Occipital lobe (tissue), 1 donor: ENCODE measurements at regions not wholly inside any gene's neighbourhood (a gene's known extent, or its start where the extent isn't known, plus 50 kb on each side); places are given as distances from the start of the nearest gene placed in this dataset.

Experiments
- DNase-seq: peaks from one replicate; lab custom pipeline; 2025; lab: John Stamatoyannopoulos, UW

- no peak for DNase-seq
These were observed 394.9 kb upstream of the PTGER4 start for GRCh38 chr5:40284863-40285262.

- DNase-seq, result no peak
These were observed 400.8 kb upstream of the PTGER4 start for GRCh38 chr5:40278881-40279280.

- no peak for DNase-seq
These were observed 402.4 kb upstream of the PTGER4 start for GRCh38 chr5:40277161-40277906.

- no peak for DNase-seq
These were observed 403.2 kb upstream of the PTGER4 start for GRCh38 chr5:40276426-40277102.

GRCh38 chr5:40274568-40274967 lies 405.1 kb upstream of the PTGER4 start:
- no peak for DNase-seq

GRCh38 chr5:40273936-40274335 lies 405.8 kb upstream of the PTGER4 start:
- no peak for DNase-seq

- DNase-seq, result no peak
These were observed 408.2 kb upstream of the PTGER4 start for GRCh38 chr5:40271476-40271875.

- no peak for DNase-seq
These were observed 409.4 kb upstream of the PTGER4 start for GRCh38 chr5:40270274-40270845.

- no peak for DNase-seq
These were observed 411.6 kb upstream of the PTGER4 start for GRCh38 chr5:40268088-40268487.

GRCh38 chr5:40266952-40267351 lies 412.8 kb upstream of the PTGER4 start:
- no peak for DNase-seq

- no peak for DNase-seq
These were observed 417.7 kb upstream of the PTGER4 start for GRCh38 chr5:40261984-40262383.

- no peak for DNase-seq
These were observed 419.4 kb upstream of the PTGER4 start for GRCh38 chr5:40260361-40260760.

- DNase-seq, result no peak
These were observed 421.5 kb upstream of the PTGER4 start for GRCh38 chr5:40258222-40258621.

- DNase-seq, result no peak
These were observed 439.0 kb upstream of the PTGER4 start for GRCh38 chr5:40240671-40241070.

GRCh38 chr5:40240111-40240510 lies 439.6 kb upstream of the PTGER4 start:
- no peak for DNase-seq

GRCh38 chr5:40238066-40238745 lies 441.5 kb upstream of the PTGER4 start:
- no peak for DNase-seq

- DNase-seq, result no peak
These were observed 444.0 kb upstream of the PTGER4 start for GRCh38 chr5:40235471-40236400.

- no peak for DNase-seq
These were observed 446.4 kb upstream of the PTGER4 start for GRCh38 chr5:40233268-40233667.

- DNase-seq, result no peak
These were observed 451.8 kb upstream of the PTGER4 start for GRCh38 chr5:40227931-40228330.

GRCh38 chr5:40227366-40227765 lies 452.3 kb upstream of the PTGER4 start:
- no peak for DNase-seq

- DNase-seq, result no peak
These were observed 452.8 kb upstream of the PTGER4 start for GRCh38 chr5:40226906-40227305.
